Chondrocyte (in vitro differentiated cells): ENCODE measurements at regions not wholly inside any gene's neighbourhood (a gene's known extent, or its start where the extent isn't known, plus 50 kb on each side); places are given as distances from the start of the nearest gene placed in this dataset.
A peak's percentile ranks its signal among the peaks of the same experiment; 100 is the strongest.

Experiments used
- DNase-seq: peaks from one replicate; pipeline ENCODE4 v3.0.0; 2021; ENCODE audit warnings: mixed read lengths, low spot score
- H3K27ac Mint-ChIP-seq: one replicate; pipeline ENCODE4 v1.8.0; 2021; ENCODE audit warnings: mild to moderate bottlenecking, moderate library complexity, mixed read lengths; ENCODE audit not compliant: unreplicated experiment
- H3K27me3 Mint-ChIP-seq: 2 replicates; pipeline ENCODE4 v1.8.0; 2021; ENCODE audit warnings: low read depth, mixed read lengths
- H3K36me3 Mint-ChIP-seq: 2 replicates; pipeline ENCODE4 v1.8.0; 2021; ENCODE audit warnings: low read depth, mixed read lengths
- H3K4me1 Mint-ChIP-seq: 2 replicates; pipeline ENCODE4 v1.8.0; 2021; ENCODE audit warnings: low read depth, mild to moderate bottlenecking, mixed read lengths
- H3K4me3 Mint-ChIP-seq: one replicate; pipeline ENCODE4 v1.8.0; 2021; ENCODE audit warnings: mild to moderate bottlenecking, moderate library complexity, mixed read lengths; ENCODE audit not compliant: unreplicated experiment
- H3K9me3 Mint-ChIP-seq: 2 replicates; pipeline ENCODE4 v1.8.0; 2021; ENCODE audit warnings: low read depth, mixed read lengths
- TF ChIP-seq, protein P1 (sequence below): fragments of 200-600 bp; sonication (generic); IDR thresholded peaks from 2 replicates; pipeline ENCODE4 v1.5.0; 2021; ENCODE audit warnings: antibody characterized with exemption, mild to moderate bottlenecking, moderate library complexity

DNA sequence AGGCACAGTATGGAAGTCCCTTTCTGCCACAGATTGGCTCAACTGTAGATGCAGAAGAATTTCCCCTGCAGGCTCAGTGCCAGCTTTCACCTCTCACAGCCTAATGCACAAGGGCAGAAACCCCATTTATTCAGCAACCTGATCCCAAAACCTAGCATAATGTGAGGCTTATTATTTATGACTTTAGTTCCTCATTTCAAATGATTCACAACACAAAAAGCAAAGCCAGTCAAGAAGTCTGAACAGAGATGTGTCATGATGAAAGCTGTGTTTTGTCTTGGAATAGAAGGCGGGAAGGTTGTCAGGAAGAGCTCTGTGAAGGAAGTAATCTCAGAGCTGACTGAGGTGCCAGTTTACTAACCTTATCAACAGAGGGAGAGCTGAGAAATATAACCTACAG, 369.7 kb downstream of the LRRC70 start:
- peaks cover 10% of the 10 kb centered on the region for H3K4me1 Mint-ChIP-seq

DNA sequence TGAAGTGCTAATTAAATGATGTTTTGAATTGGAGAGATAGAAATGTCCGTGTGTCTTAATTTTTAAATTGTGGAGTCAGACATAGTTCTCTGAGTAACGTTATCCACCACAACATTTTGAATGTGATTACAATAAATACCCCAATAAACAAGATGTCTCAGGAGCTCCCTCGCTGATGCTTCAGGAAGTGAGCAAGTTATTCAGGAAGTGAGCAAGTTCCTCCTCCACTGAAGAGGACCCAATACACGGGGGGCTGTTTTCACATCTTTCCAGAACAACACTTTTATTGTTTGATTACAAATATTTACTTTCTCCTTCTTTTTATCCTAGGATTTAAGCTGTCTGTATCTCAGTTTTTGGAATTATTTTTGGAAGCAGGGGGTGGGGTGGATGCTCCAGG, 363.8 kb downstream of the LRRC70 start:
- H3K4me1 Mint-ChIP-seq: peaks cover 57% of the 10 kb centered on the region
- H3K27ac Mint-ChIP-seq: no peak overlapping the region
- TF ChIP-seq, protein P1, sequence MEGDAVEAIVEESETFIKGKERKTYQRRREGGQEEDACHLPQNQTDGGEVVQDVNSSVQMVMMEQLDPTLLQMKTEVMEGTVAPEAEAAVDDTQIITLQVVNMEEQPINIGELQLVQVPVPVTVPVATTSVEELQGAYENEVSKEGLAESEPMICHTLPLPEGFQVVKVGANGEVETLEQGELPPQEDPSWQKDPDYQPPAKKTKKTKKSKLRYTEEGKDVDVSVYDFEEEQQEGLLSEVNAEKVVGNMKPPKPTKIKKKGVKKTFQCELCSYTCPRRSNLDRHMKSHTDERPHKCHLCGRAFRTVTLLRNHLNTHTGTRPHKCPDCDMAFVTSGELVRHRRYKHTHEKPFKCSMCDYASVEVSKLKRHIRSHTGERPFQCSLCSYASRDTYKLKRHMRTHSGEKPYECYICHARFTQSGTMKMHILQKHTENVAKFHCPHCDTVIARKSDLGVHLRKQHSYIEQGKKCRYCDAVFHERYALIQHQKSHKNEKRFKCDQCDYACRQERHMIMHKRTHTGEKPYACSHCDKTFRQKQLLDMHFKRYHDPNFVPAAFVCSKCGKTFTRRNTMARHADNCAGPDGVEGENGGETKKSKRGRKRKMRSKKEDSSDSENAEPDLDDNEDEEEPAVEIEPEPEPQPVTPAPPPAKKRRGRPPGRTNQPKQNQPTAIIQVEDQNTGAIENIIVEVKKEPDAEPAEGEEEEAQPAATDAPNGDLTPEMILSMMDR: no peak
- no peak for DNase-seq
- no peaks in the 10 kb centered on the region for H3K27me3 Mint-ChIP-seq
- H3K9me3 Mint-ChIP-seq: no peaks in the 10 kb centered on the region
- H3K4me3 Mint-ChIP-seq: no peak overlapping the region
- no peaks in the 10 kb centered on the region for H3K36me3 Mint-ChIP-seq

More for the DNA sequence above, 369.7 kb downstream of the LRRC70 start:
- H3K4me3 Mint-ChIP-seq: no peak overlapping the region
- no peaks in the 10 kb centered on the region for H3K36me3 Mint-ChIP-seq
- H3K9me3 Mint-ChIP-seq: no peaks in the 10 kb centered on the region
- TF ChIP-seq, protein P1: no peak
- H3K27me3 Mint-ChIP-seq: no peaks in the 10 kb centered on the region
- no peak for DNase-seq
- no peak overlapping the region for H3K27ac Mint-ChIP-seq

DNA sequence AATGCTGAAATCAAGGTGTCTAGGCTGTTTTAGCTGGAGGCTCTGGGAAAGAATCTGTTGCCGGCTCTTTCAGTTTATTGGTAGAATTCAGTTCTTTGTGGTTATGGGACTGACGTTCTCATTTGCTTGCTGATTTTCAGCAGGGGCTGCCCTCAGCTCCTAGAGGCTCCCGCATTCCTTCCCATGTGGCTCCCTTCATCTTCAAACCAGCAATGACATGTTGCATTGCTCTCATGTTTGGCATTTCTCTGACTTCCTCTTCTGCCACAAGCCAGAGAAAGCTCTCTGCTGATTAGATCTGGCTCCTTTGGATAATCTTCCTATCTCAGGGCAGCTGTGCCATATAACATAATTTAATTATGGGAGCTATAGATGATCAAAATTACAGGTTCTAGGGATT, 360.3 kb downstream of the LRRC70 start:
- TF ChIP-seq, protein P1: no peak
- peak overlapping the region; percentile 34 for H3K27ac Mint-ChIP-seq
- H3K4me1 Mint-ChIP-seq: peaks cover 68% of the 10 kb centered on the region
- no peaks in the 10 kb centered on the region for H3K36me3 Mint-ChIP-seq
- no peak for DNase-seq
- H3K9me3 Mint-ChIP-seq: no peaks in the 10 kb centered on the region
- H3K27me3 Mint-ChIP-seq: peaks cover 4% of the 10 kb centered on the region
- no peak overlapping the region for H3K4me3 Mint-ChIP-seq

DNA sequence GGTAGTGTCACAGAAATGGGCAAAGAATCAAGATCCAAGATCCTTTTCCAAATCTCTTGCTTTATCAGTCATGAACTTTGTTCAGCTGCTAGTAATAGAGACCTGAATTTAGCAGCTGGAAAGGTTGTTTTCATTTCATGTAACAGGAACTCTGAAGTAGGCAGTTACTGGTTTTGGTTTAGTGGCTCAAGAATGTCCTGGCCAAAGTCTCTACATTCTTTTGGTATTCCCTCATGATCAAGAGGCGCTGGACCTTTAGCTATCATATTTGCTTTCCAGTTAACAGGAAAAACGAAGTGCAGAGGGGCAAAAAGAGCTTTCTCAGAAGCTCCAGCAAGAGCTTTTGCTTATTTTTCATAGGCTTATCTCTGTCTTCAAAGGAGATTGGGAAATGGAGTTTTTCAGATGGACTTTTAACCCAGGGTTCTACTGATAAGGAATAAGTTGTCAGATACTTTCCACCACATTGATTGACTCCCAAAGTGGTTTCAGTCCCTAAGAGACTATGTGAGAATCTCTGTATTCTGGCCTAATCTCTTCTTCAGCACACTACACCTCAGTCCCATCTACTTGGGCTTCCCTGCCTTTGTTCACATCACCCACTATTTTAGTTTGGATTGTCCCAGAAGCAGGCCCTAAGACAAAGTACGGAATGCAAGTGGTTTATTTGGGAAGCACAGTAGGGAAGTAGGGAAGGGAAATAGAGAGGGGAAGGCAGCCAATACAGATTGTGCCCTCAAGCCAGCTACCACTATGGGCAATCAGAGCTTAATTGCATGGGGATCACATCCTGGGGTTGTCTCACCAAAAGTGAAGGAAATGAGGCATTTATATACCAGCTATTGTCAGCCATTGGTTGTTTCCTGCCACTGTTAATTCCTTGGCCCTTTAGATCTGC, 359.3 kb downstream of the LRRC70 start:
- Mint-ChIP-seq H3K36me3 (no peaks in the 10 kb centered on the region), H3K27ac (peak overlapping the region; percentile 83), H3K4me3 (no peak overlapping the region), H3K9me3 (no peaks in the 10 kb centered on the region), H3K4me1 (peaks cover 59% of the 10 kb centered on the region), H3K27me3 (peaks cover 4% of the 10 kb centered on the region)
- no peak for DNase-seq
- TF ChIP-seq, protein P1: no peak

DNA sequence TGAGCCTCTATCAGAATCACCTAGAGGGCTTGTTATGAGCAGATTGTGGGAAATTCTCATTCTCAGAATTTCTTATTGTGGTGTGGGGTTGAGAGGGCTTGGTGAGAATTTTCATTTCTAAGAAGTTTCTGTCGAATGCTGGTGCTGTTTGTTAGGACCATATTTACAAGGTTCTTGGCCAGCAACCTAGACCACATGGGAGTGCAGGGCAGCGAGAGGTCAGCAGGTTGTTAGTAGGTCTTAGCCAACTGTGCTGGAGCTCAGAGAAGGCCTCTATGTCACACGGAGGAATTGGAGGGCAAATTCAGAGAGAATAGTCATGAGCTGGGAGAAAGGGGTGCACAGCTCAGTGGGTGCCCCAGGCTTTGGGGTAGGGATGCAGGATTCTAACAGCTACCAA, 357.0 kb downstream of the LRRC70 start:
- Mint-ChIP-seq H3K9me3 (no peaks in the 10 kb centered on the region), H3K27ac (no peak overlapping the region), H3K4me1 (peaks cover 46% of the 10 kb centered on the region), H3K4me3 (no peak overlapping the region), H3K36me3 (no peaks in the 10 kb centered on the region), H3K27me3 (peaks cover 4% of the 10 kb centered on the region)
- no peak for DNase-seq
- TF ChIP-seq, protein P1: no peak
